Brain pericyte (primary cell): ENCODE measurements at regions not wholly inside any gene's neighbourhood (a gene's known extent, or its start where the extent isn't known, plus 50 kb on each side); places are given as distances from the start of the nearest gene placed in this dataset.

ENCODE experiments used
- DNase-seq: peaks from one replicate; pipeline ENCODE4 v3.0.0-alpha.2; 2012; ENCODE audit warnings: low read depth, low spot score

DNA sequence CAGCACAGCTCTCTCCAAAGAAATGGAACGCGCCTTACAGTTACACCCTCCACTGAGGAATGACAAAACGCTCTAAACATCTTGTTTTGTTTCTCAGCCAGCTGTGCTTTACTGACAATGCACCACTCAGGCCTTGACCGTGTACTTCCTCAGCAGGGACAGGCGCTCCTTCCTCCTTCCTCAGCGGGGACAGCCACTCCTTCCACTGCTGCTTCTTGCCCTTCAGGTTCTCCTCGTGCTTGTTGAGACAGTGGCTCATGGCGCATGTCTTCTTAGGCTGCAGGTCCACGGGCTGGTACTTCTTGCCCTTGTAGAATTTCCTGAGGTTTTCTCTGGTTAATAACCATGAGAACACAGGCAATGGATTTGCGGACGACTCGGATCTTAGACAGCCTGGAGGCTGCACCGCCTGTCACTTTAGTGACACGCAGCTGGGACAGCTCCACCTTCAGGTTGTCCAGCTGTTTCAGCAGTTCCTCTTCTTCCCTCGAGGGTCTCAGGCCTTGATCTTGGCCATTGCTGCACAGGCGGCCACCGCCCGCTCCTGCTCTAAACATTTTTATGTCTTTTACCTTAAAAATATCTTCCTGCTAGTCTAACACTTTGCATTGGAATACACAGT, 613.8 kb downstream of the BRD1 start:
- DNase-seq: no peak

DNA sequence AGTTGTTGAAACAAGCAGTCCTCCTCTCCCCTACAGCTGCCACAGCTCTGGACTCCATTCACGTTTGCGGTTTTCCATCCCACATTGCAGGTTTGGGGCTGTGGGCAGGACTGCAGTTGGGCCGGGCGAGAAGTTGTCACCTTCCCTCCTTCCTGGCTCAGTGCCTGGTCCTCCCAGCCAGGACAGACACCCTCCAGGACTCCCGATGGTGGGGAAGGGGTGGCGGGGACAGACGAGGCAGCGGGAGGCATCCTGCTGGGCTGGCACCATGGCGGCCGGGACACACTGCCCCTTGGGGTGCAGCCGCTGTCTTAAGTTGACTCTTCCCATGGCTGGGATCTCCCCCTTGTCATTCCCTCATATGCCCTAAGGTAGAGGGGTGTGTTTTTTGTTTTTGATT, 615.2 kb downstream of the BRD1 start:
- no peak for DNase-seq

DNA sequence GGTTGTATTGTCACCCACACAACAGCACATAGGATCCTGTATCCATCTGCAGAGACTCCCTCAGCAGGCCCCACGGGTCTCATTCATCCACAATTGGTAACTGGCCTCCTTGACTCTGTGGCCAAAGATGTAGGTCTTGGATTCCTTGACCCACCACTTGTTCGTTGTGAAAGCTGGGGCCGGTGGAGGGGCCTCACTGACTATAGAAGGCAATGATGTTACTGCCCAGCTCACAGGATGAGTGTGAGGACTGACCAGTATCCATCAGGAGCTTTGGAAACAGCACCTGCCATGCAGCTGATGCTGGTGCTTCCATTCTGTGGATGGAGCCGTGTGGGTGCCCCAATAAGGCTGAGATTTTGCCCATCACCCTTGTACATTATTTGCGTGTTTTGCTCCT, 615.7 kb downstream of the BRD1 start:
- DNase-seq: no peak

DNA sequence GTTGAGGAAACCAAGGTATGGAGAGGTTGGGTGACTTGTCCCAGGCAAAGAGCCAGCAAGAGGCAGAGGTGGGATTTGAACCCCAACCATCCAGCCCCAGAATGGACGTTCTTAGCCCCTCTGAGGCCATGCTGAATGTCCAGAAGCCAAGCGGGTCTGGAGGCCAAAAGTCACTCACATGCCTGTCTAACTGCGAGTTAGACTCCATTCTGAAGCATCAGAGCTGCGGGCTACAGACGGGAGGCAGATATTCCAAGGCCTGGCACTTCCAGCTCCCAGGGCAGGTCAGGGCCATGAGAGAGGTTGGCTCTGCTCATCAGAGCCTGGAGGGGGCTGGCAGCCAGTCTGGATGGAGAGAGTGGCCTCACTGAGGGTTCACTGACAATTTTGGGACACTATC, 616.5 kb downstream of the BRD1 start:
- no peak for DNase-seq

DNA sequence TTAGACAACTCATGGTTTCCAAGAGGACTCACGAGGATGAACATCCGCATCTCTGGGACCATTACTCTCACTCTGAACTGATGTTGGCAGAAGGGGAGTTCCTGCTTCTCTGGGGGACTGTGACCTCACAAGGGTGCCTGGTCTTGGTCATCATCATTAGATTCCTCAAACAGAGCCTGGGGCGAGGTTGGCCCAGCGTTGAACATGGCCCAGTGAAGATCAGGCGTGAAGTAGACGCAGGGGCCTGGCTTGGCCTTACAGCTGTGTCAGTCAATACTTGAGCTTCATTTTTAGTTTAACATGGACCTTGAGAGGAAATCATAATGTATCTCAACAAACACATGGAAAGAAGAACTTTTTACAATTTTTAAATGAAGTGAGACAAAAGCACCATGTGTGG, 617.1 kb downstream of the BRD1 start:
- no peak for DNase-seq

DNA sequence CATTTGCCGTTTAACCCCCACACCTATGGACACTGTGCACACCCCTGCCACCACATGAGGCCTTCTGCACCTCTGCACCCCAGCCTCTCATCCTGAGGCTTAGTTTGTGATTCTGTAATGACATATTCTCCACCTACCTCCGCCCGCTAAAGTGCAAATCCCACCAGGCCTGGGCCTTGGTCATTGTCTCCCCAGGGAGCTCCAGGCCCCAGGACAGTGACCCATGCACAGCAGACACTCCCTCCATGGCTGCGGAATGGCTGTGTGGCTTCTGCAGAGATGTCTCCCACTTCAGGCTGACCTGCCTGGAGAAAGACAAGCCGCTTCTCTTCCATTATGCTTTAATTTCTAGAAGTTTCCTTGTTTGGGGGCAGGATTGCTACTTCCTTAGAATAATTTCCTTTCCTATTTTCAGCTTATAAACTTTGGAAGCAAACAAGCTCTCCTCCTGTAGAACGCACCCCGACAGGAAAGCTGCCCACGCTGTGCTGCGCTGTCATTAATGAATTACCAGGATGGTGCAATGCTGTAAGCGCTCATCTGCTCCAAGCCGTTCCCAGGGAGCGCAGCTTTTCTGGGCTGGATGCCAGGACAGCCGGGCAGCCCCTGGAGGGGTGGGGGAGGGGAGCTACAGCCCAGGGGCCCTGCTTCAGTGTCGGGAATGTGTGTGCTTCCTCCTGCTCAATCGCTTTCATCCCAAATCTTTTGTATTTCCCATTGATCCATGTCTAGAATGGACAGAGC, 618.0 kb downstream of the BRD1 start:
- no peak for DNase-seq

DNA sequence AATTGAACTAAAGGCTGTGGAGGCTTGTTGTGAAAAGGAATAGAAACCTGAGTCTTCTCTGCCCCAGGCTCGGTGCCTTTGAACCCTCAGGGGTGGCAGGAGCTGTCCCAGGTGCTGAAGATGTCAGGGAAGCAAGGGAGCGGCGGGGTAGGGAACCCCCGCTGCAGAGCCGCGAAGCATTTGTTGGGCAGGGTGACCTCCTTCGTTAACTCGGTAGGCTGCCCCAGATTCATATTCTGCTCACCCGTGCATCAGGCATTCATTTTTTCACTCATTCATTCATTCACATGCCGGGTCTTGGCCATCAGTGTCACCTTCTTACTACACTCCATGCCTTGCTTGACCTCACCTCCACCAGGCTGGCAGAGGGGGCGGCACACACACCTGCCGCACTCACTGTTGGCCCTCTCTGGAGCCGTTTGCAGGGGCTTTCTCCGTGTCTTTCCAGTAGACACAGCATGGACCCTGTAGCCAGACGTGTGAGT, 618.9 kb downstream of the BRD1 start:
- no peak for DNase-seq

DNA sequence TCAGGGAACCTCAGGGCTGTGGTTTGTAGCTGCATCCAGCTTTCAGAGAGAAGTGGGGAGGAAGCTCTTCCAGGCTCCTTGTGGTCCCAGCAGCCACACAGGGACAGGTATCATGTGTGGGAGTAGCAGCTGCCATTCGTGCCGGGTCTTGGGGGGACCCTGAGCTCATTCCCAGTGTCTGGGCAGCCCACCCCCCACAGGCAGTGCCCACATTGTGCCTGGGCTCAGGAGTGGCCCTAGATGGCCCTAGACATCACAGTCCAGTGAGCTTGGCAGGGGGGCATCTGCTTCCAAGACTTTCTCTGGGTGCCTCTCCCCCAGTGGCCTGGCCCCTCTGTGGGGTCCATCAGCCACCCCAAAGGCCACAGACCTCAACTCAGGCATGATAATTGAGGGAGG, 619.7 kb downstream of the BRD1 start:
- DNase-seq: no peak

DNA sequence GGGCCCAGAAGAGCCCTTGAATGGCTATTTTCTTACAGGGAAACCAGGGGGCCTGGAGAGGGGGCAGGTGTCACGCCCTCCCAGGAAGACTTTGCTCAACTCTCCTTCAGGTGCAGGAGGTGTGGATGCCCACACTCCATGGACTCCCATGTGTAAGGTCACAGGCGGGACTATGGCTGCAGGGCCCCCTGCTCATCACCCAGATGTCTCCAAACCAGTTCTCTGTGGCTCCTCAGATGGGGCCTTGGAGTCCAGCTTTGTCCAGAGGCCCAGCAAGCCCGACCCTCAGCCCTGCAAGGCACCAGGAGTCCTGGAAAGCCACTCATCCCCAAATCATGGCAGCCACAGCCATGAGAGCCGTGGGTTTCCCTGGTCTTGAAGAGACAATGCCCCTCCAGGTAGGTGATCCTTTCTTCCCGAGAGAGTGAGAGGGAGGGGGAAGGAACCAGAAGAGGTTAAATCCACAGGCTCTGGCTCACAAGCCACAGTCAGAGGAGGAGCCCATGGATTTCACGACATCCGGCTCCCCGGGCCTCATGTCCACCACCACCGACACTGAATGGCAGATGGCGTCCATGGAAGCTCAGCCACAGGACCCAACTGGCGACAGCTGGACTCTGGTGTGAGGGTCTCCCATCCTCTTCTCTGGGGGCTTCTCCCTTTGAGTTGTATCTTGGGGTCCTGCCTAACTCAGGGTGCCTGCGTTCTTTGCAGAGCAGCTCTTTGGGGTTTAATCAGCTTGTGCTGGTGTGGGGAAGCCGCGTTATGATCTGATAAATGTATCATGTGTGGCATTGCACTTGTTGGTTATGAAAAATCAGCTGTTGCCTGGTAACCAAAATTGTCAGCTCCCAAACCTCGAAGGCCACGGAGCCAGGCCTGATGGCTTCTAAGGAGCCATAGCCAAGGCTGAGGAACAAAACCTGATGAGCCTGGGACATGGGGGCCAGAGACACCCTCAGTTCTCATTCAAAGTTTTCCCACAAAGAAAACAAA, 620.4 kb downstream of the BRD1 start:
- no peak for DNase-seq

DNA sequence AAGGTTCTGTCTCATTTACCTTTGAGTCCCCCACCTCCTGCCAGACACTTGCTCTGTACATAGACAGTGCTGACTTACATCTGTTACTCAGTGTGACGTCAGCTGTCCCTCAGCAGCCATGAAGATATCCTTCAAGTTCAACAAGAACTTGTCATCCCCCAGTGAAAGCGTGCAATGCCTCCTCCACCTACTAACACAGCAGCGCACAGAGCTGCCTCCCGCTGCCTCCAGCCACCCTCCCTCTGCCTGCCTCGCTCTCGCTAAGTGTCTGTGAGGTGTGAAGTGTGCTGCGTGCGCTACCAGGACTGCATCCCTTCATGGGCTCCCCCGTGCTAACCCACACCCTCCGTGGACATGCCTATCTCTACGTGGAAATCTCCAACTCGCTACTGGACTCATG, 621.4 kb downstream of the BRD1 start:
- no peak for DNase-seq

DNA sequence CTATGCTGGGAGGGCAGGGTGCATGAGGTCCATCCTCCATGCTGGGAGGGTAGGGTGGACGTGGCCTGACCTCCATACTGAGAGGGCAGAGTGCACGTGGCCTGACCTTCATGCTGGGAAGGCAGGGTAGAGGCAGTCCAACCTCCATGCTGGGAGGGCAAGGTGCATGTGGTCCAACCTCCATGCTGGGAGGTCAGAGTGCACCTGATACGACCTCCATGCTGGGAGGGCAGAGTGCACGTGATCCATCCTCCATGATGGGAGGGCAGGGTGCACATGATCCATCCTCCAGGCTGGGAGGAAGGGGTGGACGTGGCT, 622.2 kb downstream of the BRD1 start:
- no peak for DNase-seq

DNA sequence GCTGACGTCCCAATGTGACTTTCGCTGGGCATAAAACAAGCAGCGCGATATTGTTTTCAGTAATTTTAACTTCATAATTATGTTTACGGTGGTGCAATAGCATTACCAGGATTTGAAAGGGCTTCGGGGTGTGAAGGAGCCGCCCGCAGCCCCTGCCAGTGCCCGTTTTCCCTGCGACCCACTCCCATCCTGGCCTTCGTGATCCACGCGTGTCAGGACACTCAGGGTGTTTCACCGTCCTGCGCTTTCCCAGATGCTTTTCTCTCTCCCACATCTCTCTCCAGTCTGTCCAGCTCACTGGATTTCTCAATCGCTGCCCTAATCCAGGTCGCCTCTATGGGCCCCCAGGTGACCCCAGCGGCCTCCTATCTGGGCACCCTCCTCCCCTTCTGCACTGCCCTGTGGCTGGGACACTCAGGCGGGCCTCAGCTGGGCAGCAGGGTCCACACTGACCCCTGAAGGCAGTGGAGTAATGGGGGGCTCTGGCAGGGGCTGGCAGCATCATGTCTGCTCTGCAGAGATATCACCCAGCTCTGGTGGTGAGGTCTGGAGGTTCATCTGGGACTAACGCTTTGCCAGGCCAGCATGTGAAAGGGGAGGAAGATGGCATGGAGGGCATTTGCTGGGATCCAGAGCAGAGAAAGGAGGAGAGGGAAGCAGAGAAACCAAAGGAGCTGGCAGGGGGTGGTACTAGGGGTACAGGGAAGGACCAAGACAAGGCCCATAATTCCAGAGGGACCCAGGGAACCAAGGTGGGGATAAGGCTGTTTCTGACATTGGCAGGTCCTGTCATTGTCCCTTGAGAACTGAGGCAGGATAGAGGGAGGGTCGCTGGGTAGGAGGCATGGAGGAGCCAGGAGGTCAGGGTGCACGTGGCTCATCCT, 622.8 kb downstream of the BRD1 start:
- no peak for DNase-seq

DNA sequence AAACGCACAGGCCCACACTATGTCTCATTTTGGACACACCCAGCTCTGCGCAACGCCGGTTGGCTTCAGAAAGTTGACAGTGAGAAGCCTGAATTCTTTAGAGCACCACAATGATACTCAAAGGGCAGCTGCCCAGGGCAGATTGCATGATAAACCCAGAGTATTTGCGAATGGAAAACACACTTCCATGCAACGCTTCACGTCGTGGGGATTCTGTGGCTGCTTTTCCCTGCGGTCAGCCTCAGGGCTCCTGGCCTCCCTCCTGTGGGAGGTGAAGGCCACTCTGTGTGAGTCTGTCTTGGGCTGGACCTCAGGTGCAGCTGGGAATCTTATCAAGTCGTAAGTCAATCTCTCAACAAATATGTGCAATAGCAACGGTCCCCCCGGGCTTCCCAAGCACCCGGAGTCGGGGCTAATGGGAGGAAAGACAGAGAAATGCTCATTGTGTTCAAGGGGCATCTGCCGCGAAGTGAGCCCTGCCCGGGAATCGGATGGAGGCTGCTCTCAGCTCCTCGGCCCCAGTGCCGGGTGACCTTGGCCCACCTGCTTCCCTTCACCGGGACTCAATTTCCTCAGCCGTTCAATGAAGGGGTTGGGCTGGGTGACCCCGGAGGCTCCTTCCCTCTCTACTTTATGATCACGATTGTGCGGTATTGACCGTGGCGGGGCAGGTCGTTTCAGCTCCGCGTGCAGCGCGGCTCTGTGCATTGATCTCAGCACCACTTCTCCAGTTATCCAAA, 623.6 kb downstream of the BRD1 start:
- no peak for DNase-seq

DNA sequence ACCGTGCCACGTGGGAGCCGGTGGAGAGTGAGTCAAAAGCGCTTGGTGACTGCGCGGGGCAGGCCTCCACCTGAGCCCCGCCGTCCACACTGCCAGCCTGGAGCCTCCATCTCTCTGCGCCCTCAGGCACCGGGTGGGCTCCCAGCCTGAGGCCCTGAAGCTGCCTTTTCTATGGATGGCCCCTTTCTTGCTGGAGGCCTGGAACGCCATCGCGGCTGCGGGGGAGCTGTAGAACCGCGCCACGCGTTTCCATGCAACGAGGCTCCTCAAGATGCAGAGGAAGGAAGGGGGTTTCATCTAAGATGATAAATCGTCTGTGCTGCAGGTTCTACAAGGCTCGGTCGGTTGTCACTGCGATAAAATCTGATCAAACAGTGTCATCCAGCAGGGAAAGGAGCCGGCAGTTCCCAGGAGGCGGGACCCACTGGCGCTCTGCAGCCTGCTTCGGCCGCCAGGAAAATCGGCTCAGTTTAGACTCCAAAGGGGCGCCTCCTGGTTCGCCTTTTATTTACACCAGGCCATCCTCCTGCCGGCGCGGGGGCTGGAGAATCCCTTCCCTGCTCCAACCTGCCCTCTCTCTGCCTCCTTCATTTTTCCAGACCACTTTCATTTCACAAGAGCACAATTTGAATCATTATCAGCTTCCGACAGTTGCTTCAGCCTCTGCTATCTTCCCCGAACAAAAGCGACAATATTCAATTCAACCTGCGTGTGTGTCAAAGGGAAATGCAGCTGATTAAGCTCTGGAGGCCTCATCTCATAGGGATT, 624.4 kb downstream of the BRD1 start:
- DNase-seq: no peak

DNA sequence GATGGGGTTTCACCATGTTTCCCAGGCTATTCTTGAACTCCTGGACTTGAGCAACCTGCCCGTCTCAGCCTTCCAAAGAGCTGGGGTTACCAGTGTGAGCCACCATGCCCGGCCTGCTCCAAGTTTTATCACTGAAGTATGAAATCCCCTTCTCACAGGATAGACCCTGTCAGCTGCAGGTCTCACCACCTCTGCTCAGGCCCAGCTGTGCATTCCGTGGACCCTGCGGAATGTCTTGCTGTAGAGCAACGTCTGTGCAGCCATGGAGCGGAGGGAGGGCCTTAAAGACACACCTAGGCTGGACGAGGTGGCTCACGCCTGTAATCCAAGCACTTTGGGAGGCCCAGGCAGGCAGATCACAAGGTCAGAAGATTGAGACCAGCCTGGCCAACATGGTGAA, 625.4 kb downstream of the BRD1 start:
- no peak for DNase-seq

DNA sequence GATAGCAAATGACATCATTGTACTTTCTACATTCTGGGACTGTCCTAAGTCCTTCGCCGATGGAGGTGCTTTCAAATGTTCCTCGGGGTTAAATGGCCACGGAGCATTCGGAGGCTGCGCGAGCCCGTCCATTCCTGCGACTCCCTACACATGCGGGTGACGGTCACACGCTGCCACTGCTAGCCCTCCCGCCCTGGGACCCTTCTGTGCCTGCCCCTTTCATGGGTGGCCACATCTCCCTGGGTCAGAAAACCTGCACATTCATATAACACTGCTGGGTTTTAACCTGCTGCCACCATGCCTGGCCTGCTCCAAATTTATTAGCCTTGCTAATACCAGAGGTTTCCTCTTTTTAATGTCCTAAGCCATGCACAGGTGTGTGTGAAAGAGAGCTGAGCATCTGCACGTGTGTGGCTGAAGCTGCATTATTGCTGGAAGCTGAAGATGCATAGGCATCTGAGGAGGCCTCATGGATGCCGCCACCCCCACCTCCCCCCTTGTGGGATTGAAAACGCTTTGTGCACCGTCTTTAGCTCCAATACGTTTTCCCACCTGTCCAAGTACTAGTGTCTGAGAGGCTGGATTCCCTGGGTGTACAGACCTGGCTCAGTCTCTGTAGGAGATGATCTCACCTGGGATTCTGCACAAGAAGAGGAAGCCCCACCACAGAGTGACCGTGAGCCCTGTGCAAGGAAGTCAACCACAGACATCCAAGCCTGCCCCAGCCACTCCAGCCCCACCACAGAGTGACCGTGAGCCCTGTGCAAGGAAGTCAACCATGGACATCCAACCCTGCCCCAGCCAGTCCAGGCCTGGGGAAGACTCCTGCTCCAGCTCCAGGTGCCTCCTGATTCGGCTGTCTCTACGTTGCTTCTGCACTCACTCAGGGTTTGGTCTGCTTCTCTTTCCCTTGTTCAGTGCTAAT, 626.4 kb downstream of the BRD1 start:
- DNase-seq: no peak

DNA sequence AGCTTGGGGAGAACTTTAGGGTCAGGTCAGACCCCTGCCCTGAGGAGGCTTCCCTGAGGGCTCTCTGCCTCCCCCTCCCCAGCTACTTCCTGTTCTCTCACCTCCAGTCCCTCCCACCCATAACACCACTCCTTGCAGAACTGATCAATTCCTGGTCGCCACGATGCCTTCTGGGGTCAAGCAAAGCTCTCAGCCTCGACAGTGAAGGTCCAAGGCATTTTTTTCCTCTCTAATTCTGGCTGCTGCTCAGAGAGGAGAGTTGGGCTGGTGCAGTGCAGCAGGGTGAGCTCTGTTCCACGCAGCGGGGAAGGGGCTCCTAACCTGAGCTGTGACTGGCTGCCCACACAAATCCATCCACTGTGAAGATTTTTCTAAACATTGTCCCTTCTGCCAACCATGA, 628.4 kb downstream of the BRD1 start:
- DNase-seq: no peak

DNA sequence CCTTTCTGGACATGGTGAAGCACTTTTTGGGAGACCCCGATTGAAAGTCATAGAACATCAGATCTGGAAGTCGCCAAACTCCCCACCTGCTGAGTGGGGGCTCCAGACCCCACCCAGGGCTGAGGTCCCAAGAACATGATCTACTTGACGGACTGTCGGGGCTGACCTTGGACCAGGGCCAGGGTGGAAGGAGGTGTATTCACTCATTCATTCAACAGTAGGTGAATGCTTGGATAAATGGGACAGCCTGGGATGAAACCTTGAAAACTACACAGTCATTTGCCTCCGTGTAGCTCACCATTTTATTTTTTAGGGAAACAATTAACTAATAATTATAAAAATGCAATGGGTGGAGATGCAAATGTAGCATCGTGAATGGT, 629.0 kb downstream of the BRD1 start:
- DNase-seq: no peak
